HCT116 (cell line): ENCODE measurements at regions not wholly inside any gene's neighbourhood (a gene's known extent, or its start where the extent isn't known, plus 50 kb on each side); places are given as distances from the start of the nearest gene placed in this dataset.

Source experiments
- ATAC-seq: fragments of 200-7000 bp; cut with Tn5 transposase; 2 replicates; pipeline ENCODE4 v1.9.1; 2020; ENCODE audit warnings: mild to moderate bottlenecking, moderate library complexity
- BruUV-seq: library from RNA; stranded (reverse); fragments of 400-500 nt; replicated peaks from 2 replicates; lab custom pipeline; 2021; lab: Mats Ljungman, UMichigan
- CTCF ChIA-PET: fragments of 300-600 bp; sonication (Branson Sonifier 250); formaldehyde crosslinking; loops from one replicate; lab custom pipeline; 2021; ENCODE audit warnings: antibody characterized with exemption; lab: Charles Lee
- POLR2A ChIA-PET: fragments of 300-600, 350-600 bp; sonication (Branson Sonifier 250); formaldehyde crosslinking; loops from one replicate; lab custom pipeline; 2021; ENCODE audit warnings: antibody characterized with exemption; lab: Charles Lee
- RAD21 ChIA-PET, 2 experiments: fragments of 300-600 bp; sonication (Branson Sonifier 250); formaldehyde crosslinking; loops; one replicate each; lab custom pipeline; 2023; ENCODE audit warnings: low total read pairs in 2 of 2; ENCODE audit not compliant: uncharacterized antibody in 2 of 2, unreplicated experiment in 2 of 2, low non-redundant PET in 1 of 2; lab: Charles Lee
- DNase-seq: peaks from one replicate; pipeline ENCODE4 v3.0.0-alpha.2; 2010; ENCODE audit warnings: low read depth, low spot score
- H2AFZ ChIP-seq: fragments of 200-600 bp; shearing (Covaris generic), sonication (generic); 2 replicates; pipeline ENCODE4 v1.6.1; 2017; ENCODE audit warnings: low read depth, mixed run types, mixed read lengths, antibody characterized with exemption, low read length; ENCODE audit not compliant: poor library complexity, severe bottlenecking
- H3K27ac ChIP-seq: 2 replicates; pipeline ENCODE4 v1.5.1; 2012; ENCODE audit warnings: low read depth, low read length
- H3K27me3 ChIP-seq: fragments of 200-600 bp; sonication (generic); 2 replicates; pipeline ENCODE4 v1.6.1; 2016; ENCODE audit warnings: mixed run types, low read length, mixed read lengths; ENCODE audit not compliant: insufficient read depth
- H3K36me3 ChIP-seq, 2 experiments: fragments of 200-500 bp in 1 of 2; fragments of 200-600 bp in 1 of 2; sonication (Bioruptor generic) in 1 of 2; sonication (generic) in 1 of 2; 2 replicates each; pipeline versions ENCODE4 v1.5.1 to v1.6.1; 2014 to 2016; ENCODE audit warnings: low read length in 2 of 2, inconsistent platforms in 1 of 2, mixed read lengths in 1 of 2, mixed run types in 1 of 2; ENCODE audit not compliant: insufficient read depth in 2 of 2, control insufficient read depth in 1 of 2
- H3K4me1 ChIP-seq, 2 experiments: fragments of 200-600 bp in 1 of 2; sonication (generic) in 1 of 2; 2 replicates each; pipeline versions ENCODE4 v1.5.1 to v1.6.1; 2012 to 2017; ENCODE audit warnings: low read length in 2 of 2, inconsistent platforms in 1 of 2, mild to moderate bottlenecking in 1 of 2, mixed read lengths in 1 of 2, mixed run types in 1 of 2, moderate library complexity in 1 of 2; ENCODE audit not compliant: insufficient read depth in 2 of 2, control insufficient read depth in 1 of 2
- H3K4me2 ChIP-seq: fragments of 200-600 bp; sonication (generic); 2 replicates; pipeline ENCODE4 v1.6.1; 2017; ENCODE audit warnings: mixed run types, low read length, mixed read lengths
- H3K4me3 ChIP-seq, 2 experiments: fragments of 200-600 bp in 1 of 2; sonication (generic) in 1 of 2; replicated peaks in 1 of 2; 2 replicates each; pipeline ENCODE4 v1.5.1; 2011 to 2016; ENCODE audit warnings: low read length in 2 of 2, control low read depth in 1 of 2, low read depth in 1 of 2, mild to moderate bottlenecking in 1 of 2, mixed read lengths in 1 of 2, mixed run types in 1 of 2
- H3K79me2 ChIP-seq: fragments of 200-600 bp; sonication (generic); 2 replicates; pipeline ENCODE4 v1.6.1; 2017; ENCODE audit warnings: mild to moderate bottlenecking, mixed run types, low read length, moderate library complexity, mixed read lengths; ENCODE audit not compliant: insufficient read depth
- H3K9ac ChIP-seq: fragments of 200-600 bp; sonication (generic); 2 replicates; pipeline ENCODE4 v1.6.1; 2016; ENCODE audit warnings: low read length, mixed read lengths
- H3K9me2 ChIP-seq: fragments of 200-600 bp; sonication (generic), shearing (Covaris generic); 2 replicates; pipeline ENCODE4 v1.6.1; 2017; ENCODE audit warnings: mixed run types, mild to moderate bottlenecking, moderate library complexity; ENCODE audit not compliant: insufficient read depth
- H3K9me3 ChIP-seq, 2 experiments: fragments of 200-500 bp in 1 of 2; fragments of 200-600 bp in 1 of 2; sonication (Bioruptor generic) in 1 of 2; sonication (generic) in 1 of 2; 2 replicates each; pipeline ENCODE4 v1.6.1; 2014 to 2017; ENCODE audit warnings: low read length in 2 of 2, mixed read lengths in 2 of 2, inconsistent platforms in 1 of 2, low read depth in 1 of 2, mild to moderate bottlenecking in 1 of 2, mixed run types in 1 of 2, moderate library complexity in 1 of 2; ENCODE audit not compliant: control insufficient read depth in 1 of 2, insufficient read depth in 1 of 2
- H4K20me1 ChIP-seq: fragments of 200-600 bp; sonication (generic), shearing (Covaris generic); 2 replicates; pipeline ENCODE4 v1.6.1; 2017; ENCODE audit warnings: mixed run types, mild to moderate bottlenecking, moderate library complexity; ENCODE audit not compliant: insufficient read depth
- EZH2 ChIP-seq: fragments of 200-600 bp; sonication (generic); IDR thresholded peaks from 2 replicates; pipeline ENCODE4 v1.6.1; 2017; ENCODE audit warnings: antibody characterized with exemption, mixed run types
- POLR2A ChIP-seq: IDR thresholded peaks from 2 replicates; pipeline ENCODE4 v1.7.0; 2011; ENCODE audit warnings: borderline replicate concordance; ENCODE audit not compliant: insufficient read depth, insufficient read length; ENCODE audit errors: extremely low read depth
- POLR2AphosphoS5 ChIP-seq: IDR thresholded peaks from 2 replicates; pipeline ENCODE4 v1.6.1; 2011; ENCODE audit warnings: mild to moderate bottlenecking, low read depth, low read length, moderate library complexity
- REST ChIP-seq: IDR thresholded peaks from 2 replicates; pipeline ENCODE4 v1.6.1; 2012; ENCODE audit warnings: low read depth
- SP1 ChIP-seq: IDR thresholded peaks from 2 replicates; pipeline ENCODE4 v1.6.1; 2012; ENCODE audit warnings: low read depth
- SRF ChIP-seq: IDR thresholded peaks from 2 replicates; pipeline ENCODE4 v1.6.1; 2012; ENCODE audit warnings: low read depth
- TCF7L2 ChIP-seq: IDR thresholded peaks from 2 replicates; pipeline ENCODE4 v1.7.0; 2011; ENCODE audit warnings: borderline replicate concordance, inconsistent platforms; ENCODE audit not compliant: insufficient read depth, insufficient read length; ENCODE audit errors: extremely low read depth
- YY1 ChIP-seq: IDR thresholded peaks from 2 replicates; pipeline ENCODE4 v1.6.1; 2011; ENCODE audit warnings: low read length, low read depth, moderate library complexity, mild to moderate bottlenecking; ENCODE audit not compliant: insufficient replicate concordance; ENCODE audit errors: extremely low read depth
- ZNF274 ChIP-seq: fragments of 200-500 bp; sonication (Bioruptor generic); IDR thresholded peaks from 2 replicates; pipeline ENCODE4 v1.6.1; 2014; ENCODE audit warnings: mild to moderate bottlenecking, low read depth, low read length, inconsistent platforms
- intact Hi-C: fragments of 100-400 bp; cut with micrococcal nuclease; formaldehyde crosslinking; loops from 2 replicates; pipeline ENCODE4 v1.10.0; 2022
- TF ChIP-seq, protein P1 (sequence below): IDR thresholded peaks from 2 replicates; pipeline ENCODE4 v1.6.1; 2011; ENCODE audit warnings: mild to moderate bottlenecking, low read length, moderate library complexity; ENCODE audit not compliant: insufficient replicate concordance; ENCODE audit errors: extremely low read depth
- TF ChIP-seq, protein P2 (sequence below), 3 experiments: fragments of 200-600 bp in 1 of 3; sonication (generic) in 1 of 3; IDR thresholded peaks in 2 of 3; conservative IDR thresholded peaks in 1 of 3; 2 replicates each; pipeline ENCODE4 v1.5.1; 2012 to 2017; ENCODE audit warnings: low read depth in 2 of 3, low read length in 2 of 3, antibody characterized with exemption in 1 of 3, borderline replicate concordance in 1 of 3, control low read depth in 1 of 3, mild to moderate bottlenecking in 1 of 3, mixed read lengths in 1 of 3, mixed run types in 1 of 3, moderate library complexity in 1 of 3; ENCODE audit not compliant: insufficient read depth in 1 of 3
- TF ChIP-seq, protein P3 (sequence below): IDR thresholded peaks from 2 replicates; pipeline ENCODE4 v1.6.1; 2012

DNA sequence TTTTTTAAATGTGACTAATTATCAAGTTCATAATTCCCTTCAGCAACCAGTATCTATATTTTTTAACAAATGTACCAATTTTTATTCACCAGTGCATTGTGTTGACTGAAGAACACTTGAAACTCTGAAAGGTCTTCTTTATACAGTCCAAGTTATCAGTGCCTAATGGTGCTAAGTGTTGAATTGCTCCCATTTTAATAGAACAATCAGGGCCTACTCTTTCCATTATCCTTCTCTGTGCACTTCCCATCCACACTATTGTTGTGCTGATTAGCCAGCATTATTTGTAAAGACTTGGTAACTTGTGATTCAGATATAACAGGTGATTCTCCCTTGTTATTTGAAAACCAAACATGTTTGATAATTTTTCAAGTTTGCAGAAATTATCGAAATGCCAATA, 1209.7 kb upstream of the MAP3K7 start:
- no peaks in the 10 kb centered on the region for H3K27me3 ChIP-seq
- no peaks in the 10 kb centered on the region for H3K4me1 ChIP-seq
- DNase-seq (no peak), ATAC-seq (no peak)
- ChIA-PET CTCF (no interaction called here), RAD21 (no interaction called here), POLR2A (no interaction called here)
- no peaks in the 10 kb centered on the region for H3K79me2 ChIP-seq
- H3K4me3 ChIP-seq, result no peak overlapping the region
- intact Hi-C loops, result no loop called here
- peaks cover 14 to 28% of the 10 kb centered on the region in 2 experiments; a peak in 3 of 4 replicates for H3K9me3 ChIP-seq
- no peak overlapping the region for H3K27ac ChIP-seq
- H3K4me2 ChIP-seq, result no peak overlapping the region
- H2AFZ ChIP-seq, result no peak overlapping the region
- no peaks in the 10 kb centered on the region for H3K9me2 ChIP-seq
- H3K36me3 ChIP-seq, result no peaks in the 10 kb centered on the region
- TF ChIP-seq EZH2, result no peak
- no peak overlapping the region for H3K9ac ChIP-seq
- H4K20me1 ChIP-seq, result no peaks in the 10 kb centered on the region
- no TSS peak for BruUV-seq

- Histone ChIP-seq H3K4me1 (no peaks in the 10 kb centered on the region), H3K4me3 (no peak overlapping the region), H3K27me3 (no peaks in the 10 kb centered on the region), H3K36me3 (no peaks in the 10 kb centered on the region), H2AFZ (no peak overlapping the region), H3K9me3 (peaks cover 5 to 9% of the 10 kb centered on the region in 2 experiments; a peak in 3 of 4 replicates), H3K27ac (no peak overlapping the region), H4K20me1 (no peaks in the 10 kb centered on the region), H3K79me2 (no peaks in the 10 kb centered on the region), H3K9ac (no peak overlapping the region), H3K4me2 (no peak overlapping the region), H3K9me2 (no peaks in the 10 kb centered on the region)
- CTCF ChIA-PET, result no interaction called here
- BruUV-seq, result no TSS peak
- ATAC-seq (no peak), DNase-seq (no peak)
- intact Hi-C loops, result no loop called here
- POLR2A ChIA-PET, result no interaction called here
- RAD21 ChIA-PET, result no interaction called here
- TF ChIP-seq YY1, result no peak
- no peak for TF ChIP-seq ZNF274
- no peak for TF ChIP-seq POLR2AphosphoS5
- TF ChIP-seq, protein P1, sequence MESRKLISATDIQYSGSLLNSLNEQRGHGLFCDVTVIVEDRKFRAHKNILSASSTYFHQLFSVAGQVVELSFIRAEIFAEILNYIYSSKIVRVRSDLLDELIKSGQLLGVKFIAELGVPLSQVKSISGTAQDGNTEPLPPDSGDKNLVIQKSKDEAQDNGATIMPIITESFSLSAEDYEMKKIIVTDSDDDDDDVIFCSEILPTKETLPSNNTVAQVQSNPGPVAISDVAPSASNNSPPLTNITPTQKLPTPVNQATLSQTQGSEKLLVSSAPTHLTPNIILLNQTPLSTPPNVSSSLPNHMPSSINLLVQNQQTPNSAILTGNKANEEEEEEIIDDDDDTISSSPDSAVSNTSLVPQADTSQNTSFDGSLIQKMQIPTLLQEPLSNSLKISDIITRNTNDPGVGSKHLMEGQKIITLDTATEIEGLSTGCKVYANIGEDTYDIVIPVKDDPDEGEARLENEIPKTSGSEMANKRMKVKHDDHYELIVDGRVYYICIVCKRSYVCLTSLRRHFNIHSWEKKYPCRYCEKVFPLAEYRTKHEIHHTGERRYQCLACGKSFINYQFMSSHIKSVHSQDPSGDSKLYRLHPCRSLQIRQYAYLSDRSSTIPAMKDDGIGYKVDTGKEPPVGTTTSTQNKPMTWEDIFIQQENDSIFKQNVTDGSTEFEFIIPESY, result no peak
- TF ChIP-seq EZH2, result no peak
- TF ChIP-seq, protein P2, sequence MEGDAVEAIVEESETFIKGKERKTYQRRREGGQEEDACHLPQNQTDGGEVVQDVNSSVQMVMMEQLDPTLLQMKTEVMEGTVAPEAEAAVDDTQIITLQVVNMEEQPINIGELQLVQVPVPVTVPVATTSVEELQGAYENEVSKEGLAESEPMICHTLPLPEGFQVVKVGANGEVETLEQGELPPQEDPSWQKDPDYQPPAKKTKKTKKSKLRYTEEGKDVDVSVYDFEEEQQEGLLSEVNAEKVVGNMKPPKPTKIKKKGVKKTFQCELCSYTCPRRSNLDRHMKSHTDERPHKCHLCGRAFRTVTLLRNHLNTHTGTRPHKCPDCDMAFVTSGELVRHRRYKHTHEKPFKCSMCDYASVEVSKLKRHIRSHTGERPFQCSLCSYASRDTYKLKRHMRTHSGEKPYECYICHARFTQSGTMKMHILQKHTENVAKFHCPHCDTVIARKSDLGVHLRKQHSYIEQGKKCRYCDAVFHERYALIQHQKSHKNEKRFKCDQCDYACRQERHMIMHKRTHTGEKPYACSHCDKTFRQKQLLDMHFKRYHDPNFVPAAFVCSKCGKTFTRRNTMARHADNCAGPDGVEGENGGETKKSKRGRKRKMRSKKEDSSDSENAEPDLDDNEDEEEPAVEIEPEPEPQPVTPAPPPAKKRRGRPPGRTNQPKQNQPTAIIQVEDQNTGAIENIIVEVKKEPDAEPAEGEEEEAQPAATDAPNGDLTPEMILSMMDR (IDR thresholded peaks at IDR 0.05 in 2 of 3, conservative IDR thresholded peaks at IDR 0.05 in 1 of 3; ENCODE audit: borderline replicate concordance in 1 of 3, insufficient read depth in 1 of 3, low read depth in 2 of 3, low read length in 2 of 3), result no peak
- TF ChIP-seq TCF7L2, result no peak
- no peak for TF ChIP-seq SP1
- no peak for TF ChIP-seq POLR2A
- TF ChIP-seq, protein P3, sequence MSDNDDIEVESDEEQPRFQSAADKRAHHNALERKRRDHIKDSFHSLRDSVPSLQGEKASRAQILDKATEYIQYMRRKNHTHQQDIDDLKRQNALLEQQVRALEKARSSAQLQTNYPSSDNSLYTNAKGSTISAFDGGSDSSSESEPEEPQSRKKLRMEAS, result no peak
- no peak for TF ChIP-seq SRF
- TF ChIP-seq REST, result no peak
Observed at GRCh38 chr6:91788501-91788900, 1201.6 kb upstream of the MAP3K7 start.
